CD14-positive monocyte (primary cell): ENCODE measurements at regions not wholly inside any gene's neighbourhood (a gene's known extent, or its start where the extent isn't known, plus 50 kb on each side); places are given as distances from the start of the nearest gene placed in this dataset.
"Not testable (repeated sequence)": the region's sequence is repeated elsewhere in the genome, so short reads cannot be mapped to it uniquely, and the experiment has no call there.

ENCODE experiments used
- DNase-seq, 3 donors: peaks; one replicate each; pipeline ENCODE4 v3.0.0-alpha.2; 2011 to 2022
- H2AFZ ChIP-seq: 2 replicates; pipeline ENCODE4 v1.6.0; 2012; ENCODE audit warnings: mild to moderate bottlenecking, low read depth, low read length, inconsistent platforms; ENCODE audit not compliant: insufficient read depth, poor library complexity, severe bottlenecking
- H3K27ac ChIP-seq, 2 donors: 1 replicate in 1 of 2; 2 replicates in 1 of 2; pipeline ENCODE4 v1.5.1; 2012 to 2013; ENCODE audit warnings: low read length in 2 of 2, control low read depth in 1 of 2, inconsistent platforms in 1 of 2, low read depth in 1 of 2, mild to moderate bottlenecking in 1 of 2
- H3K27me3 ChIP-seq, 2 donors: one replicate each; pipeline versions ENCODE4 v1.6.0 to v1.6.1; 2011 to 2013; ENCODE audit warnings: low read length in 2 of 2; ENCODE audit not compliant: control insufficient read depth in 2 of 2, insufficient read depth in 2 of 2
- H3K36me3 ChIP-seq, 2 donors: replicated peaks in 1 of 2; 1 replicate in 1 of 2; 2 replicates in 1 of 2; pipeline versions ENCODE4 v1.5.1 to v1.6.1; 2012 to 2013; ENCODE audit warnings: low read length in 2 of 2, control low read depth in 1 of 2, inconsistent platforms in 1 of 2, mild to moderate bottlenecking in 1 of 2; ENCODE audit not compliant: insufficient read depth in 2 of 2, control insufficient read depth in 1 of 2
- H3K4me1 ChIP-seq, 2 donors: 1 replicate in 1 of 2; 2 replicates in 1 of 2; pipeline versions ENCODE4 v1.5.1 to v1.6.1; 2012 to 2013; ENCODE audit warnings: low read length in 2 of 2, control low read depth in 1 of 2, inconsistent platforms in 1 of 2, mild to moderate bottlenecking in 1 of 2, moderate library complexity in 1 of 2; ENCODE audit not compliant: insufficient read depth in 2 of 2, control insufficient read depth in 1 of 2
- H3K4me2 ChIP-seq: replicated peaks from 2 replicates; pipeline ENCODE3; 2012; ENCODE audit warnings: low read length, moderate library complexity, mild to moderate bottlenecking; ENCODE audit not compliant: poor library complexity, severe bottlenecking; ENCODE audit errors: extremely low read depth
- H3K4me3 ChIP-seq, 3 experiments: fragments of 200-600 bp in 1 of 3; sonication (generic) in 1 of 3; replicated peaks in 1 of 3; 1 replicate in 2 of 3; 2 replicates in 1 of 3; pipeline ENCODE4 v1.5.1; 2011 to 2013; ENCODE audit warnings: low read length in 3 of 3, mild to moderate bottlenecking in 3 of 3, control low read depth in 2 of 3, low read depth in 2 of 3, inconsistent platforms in 1 of 3, moderate library complexity in 1 of 3
- H3K79me2 ChIP-seq: 2 replicates; pipeline ENCODE4 v1.6.0; 2012; ENCODE audit warnings: mild to moderate bottlenecking, control low read depth, inconsistent platforms, low read length, moderate library complexity; ENCODE audit not compliant: insufficient read depth
- H3K9ac ChIP-seq: 2 replicates; pipeline ENCODE4 v1.6.0; 2017; ENCODE audit warnings: low read length, mild to moderate bottlenecking; ENCODE audit not compliant: insufficient read depth, poor library complexity, severe bottlenecking
- H3K9me3 ChIP-seq, 2 donors: replicated peaks in 1 of 2; 1 replicate in 1 of 2; 2 replicates in 1 of 2; pipeline versions ENCODE4 v1.5.1 to v1.6.1; 2012 to 2013; ENCODE audit warnings: low read length in 2 of 2, control low read depth in 1 of 2; ENCODE audit not compliant: control insufficient read depth in 1 of 2, insufficient read depth in 1 of 2
- H4K20me1 ChIP-seq: 2 replicates; pipeline ENCODE4 v1.6.0; 2012; ENCODE audit warnings: mild to moderate bottlenecking, low read length, control low read depth, moderate library complexity; ENCODE audit not compliant: insufficient read depth
- H3K27ac Mint-ChIP-seq, 7 donors: one replicate each; pipeline ENCODE4 v1.8.0; 2020; ENCODE audit warnings: mild to moderate bottlenecking in 7 of 7, mixed read lengths in 7 of 7, moderate library complexity in 6 of 7, inconsistent platforms in 2 of 7
- H3K27me3 Mint-ChIP-seq, 3 donors: one replicate each; pipeline ENCODE4 v1.8.0; 2021 to 2022; ENCODE audit warnings: low read depth in 3 of 3, mild to moderate bottlenecking in 3 of 3, mixed read lengths in 3 of 3, moderate library complexity in 3 of 3, inconsistent platforms in 1 of 3
- H3K36me3 Mint-ChIP-seq, 2 donors: one replicate each; pipeline ENCODE4 v1.8.0; 2020; ENCODE audit warnings: mixed read lengths in 2 of 2, inconsistent platforms in 1 of 2, mild to moderate bottlenecking in 1 of 2
- H3K4me1 Mint-ChIP-seq: one replicate; pipeline ENCODE4 v1.8.0; 2020; ENCODE audit warnings: mild to moderate bottlenecking, mixed read lengths
- H3K4me3 Mint-ChIP-seq, 2 donors: one replicate each; pipeline ENCODE4 v1.8.0; 2020; ENCODE audit warnings: mild to moderate bottlenecking in 2 of 2, mixed read lengths in 2 of 2, moderate library complexity in 1 of 2
- H3K9me3 Mint-ChIP-seq, 7 donors: one replicate each; pipeline ENCODE4 v1.8.0; 2020 to 2022; ENCODE audit warnings: mixed read lengths in 7 of 7, mild to moderate bottlenecking in 6 of 7, moderate library complexity in 6 of 7, inconsistent platforms in 2 of 7
- WGBS: methylation state at CpG from one replicate; pipeline ENCODE4 v1.1.5; 2013; ENCODE audit warnings: missing lambda C conversion rate; ENCODE audit not compliant: insufficient coverage; 5-methylcytosine and 5-hydroxymethylcytosine counted together
- intact Hi-C, 2 donors: fragments of 100-400 bp; cut with micrococcal nuclease; formaldehyde crosslinking; loops; one replicate each; pipeline versions ENCODE4 v1.15.0 to v1.15.1; 2023
- TF ChIP-seq, protein P1 (sequence below): fragments of 200-600 bp; IDR thresholded peaks from one replicate; pipeline ENCODE4 v1.8.0; 2022; ENCODE audit warnings: antibody characterized with exemption, mild to moderate bottlenecking

DNA sequence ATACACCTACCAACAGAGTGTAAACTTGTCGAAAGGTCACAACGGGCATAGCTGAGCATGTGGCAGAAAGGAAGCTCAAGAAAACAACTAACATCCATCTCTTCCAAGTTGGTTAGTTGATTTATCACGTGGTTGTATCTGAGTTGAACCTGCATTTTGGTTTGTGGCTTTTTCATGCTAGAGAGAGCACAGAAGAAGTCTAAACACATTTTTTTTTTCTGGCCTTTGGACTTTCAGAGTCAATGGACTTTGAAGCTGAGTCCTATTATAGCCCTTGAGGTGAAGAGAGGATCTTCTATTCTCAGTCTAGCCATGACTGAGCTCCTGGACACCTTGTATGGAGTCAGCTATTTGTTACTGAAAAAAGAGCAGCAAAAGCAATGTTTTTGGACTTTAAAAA is 150.6 kb upstream of the TRPC5 start:
- intact Hi-C loops, result no loop called here
- Histone ChIP-seq H3K4me2 (no peak overlapping the region), H3K36me3 (no peaks in the 10 kb centered on the region), H3K9me3 (no peaks in the 10 kb centered on the region), H3K27ac (no peak overlapping the region), H3K27me3 (no peaks in the 10 kb centered on the region), H4K20me1 (no peaks in the 10 kb centered on the region), H3K4me3 (no peak overlapping the region), H3K4me1 (no peaks in the 10 kb centered on the region), H3K9ac (no peak overlapping the region), H3K79me2 (no peaks in the 10 kb centered on the region), H2AFZ (no peak overlapping the region)
- H3K27me3 Mint-ChIP-seq, result no peaks in the 10 kb centered on the region
- DNase-seq, result no peak
- H3K4me3 Mint-ChIP-seq, result no peak overlapping the region
- H3K4me1 Mint-ChIP-seq, result no peaks in the 10 kb centered on the region
- peaks cover 0 to 7% (median 0%) of the 10 kb centered on the region in 7 donors for H3K9me3 Mint-ChIP-seq
- H3K27ac Mint-ChIP-seq, result no peak overlapping the region
- no peaks in the 10 kb centered on the region for H3K36me3 Mint-ChIP-seq
- TF ChIP-seq, protein P1, sequence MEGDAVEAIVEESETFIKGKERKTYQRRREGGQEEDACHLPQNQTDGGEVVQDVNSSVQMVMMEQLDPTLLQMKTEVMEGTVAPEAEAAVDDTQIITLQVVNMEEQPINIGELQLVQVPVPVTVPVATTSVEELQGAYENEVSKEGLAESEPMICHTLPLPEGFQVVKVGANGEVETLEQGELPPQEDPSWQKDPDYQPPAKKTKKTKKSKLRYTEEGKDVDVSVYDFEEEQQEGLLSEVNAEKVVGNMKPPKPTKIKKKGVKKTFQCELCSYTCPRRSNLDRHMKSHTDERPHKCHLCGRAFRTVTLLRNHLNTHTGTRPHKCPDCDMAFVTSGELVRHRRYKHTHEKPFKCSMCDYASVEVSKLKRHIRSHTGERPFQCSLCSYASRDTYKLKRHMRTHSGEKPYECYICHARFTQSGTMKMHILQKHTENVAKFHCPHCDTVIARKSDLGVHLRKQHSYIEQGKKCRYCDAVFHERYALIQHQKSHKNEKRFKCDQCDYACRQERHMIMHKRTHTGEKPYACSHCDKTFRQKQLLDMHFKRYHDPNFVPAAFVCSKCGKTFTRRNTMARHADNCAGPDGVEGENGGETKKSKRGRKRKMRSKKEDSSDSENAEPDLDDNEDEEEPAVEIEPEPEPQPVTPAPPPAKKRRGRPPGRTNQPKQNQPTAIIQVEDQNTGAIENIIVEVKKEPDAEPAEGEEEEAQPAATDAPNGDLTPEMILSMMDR, result no peak
- no CpG with 5 or more reads among the region's 3 CpGs for WGBS

DNA sequence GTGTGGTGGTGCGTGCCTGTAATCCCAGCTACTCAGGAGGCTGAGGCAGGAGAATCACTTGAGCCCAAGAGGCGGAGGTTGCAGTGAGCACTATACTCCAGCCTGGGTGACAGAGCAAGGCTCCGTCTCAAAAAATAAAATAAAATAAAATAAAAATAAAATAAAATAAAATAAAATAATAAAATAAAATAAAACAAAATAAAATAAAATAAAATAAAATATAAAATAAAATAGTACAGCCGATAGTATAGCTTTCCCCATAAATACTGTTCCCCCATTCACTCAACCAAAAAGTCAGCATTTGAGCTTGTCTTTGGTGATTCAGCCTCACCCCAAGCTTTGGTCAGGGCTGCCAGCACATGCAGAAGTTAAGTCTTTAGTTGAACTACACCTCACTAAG is 144.2 kb upstream of the TRPC5 start:
- H3K27ac Mint-ChIP-seq, H3K27ac ChIP-seq, H3K36me3 ChIP-seq, H3K9me3 Mint-ChIP-seq, H3K36me3 Mint-ChIP-seq, H2AFZ ChIP-seq, H3K9me3 ChIP-seq, H3K27me3 ChIP-seq, H3K4me1 ChIP-seq, H3K4me3 Mint-ChIP-seq, DNase-seq, H4K20me1 ChIP-seq, H3K4me2 ChIP-seq, H3K79me2 ChIP-seq, H3K4me3 ChIP-seq, H3K27me3 Mint-ChIP-seq, intact Hi-C loops, H3K4me1 Mint-ChIP-seq, H3K9ac ChIP-seq: not testable (repeated sequence)
- no CpG with 5 or more reads among the region's 4 CpGs for WGBS
